H9 (cell line): ENCODE measurements at regions not wholly inside any gene's neighbourhood (a gene's known extent, or its start where the extent isn't known, plus 50 kb on each side); places are given as distances from the start of the nearest gene placed in this dataset.

Experiments used
- DNase-seq: peaks from one replicate; pipeline ENCODE4 v3.0.0-alpha.2; 2017
- H2AFZ ChIP-seq: one replicate; pipeline ENCODE4 v1.6.1; 2013; ENCODE audit warnings: mild to moderate bottlenecking, low read length, control low read depth, moderate library complexity
- H2AK5ac ChIP-seq: 2 replicates; pipeline ENCODE4 v1.6.1; 2013; ENCODE audit warnings: low read length, control low read depth, mixed read lengths; ENCODE audit not compliant: insufficient read length
- H2BK120ac ChIP-seq: one replicate; pipeline ENCODE4 v1.6.1; 2013; ENCODE audit warnings: low read depth, mild to moderate bottlenecking, low read length, control low read depth, inconsistent platforms; ENCODE audit not compliant: poor library complexity, severe bottlenecking
- H2BK12ac ChIP-seq: 2 replicates; pipeline ENCODE4 v1.6.1; 2013; ENCODE audit warnings: low read length, control low read depth, mixed read lengths, low read depth; ENCODE audit not compliant: insufficient read length
- H2BK15ac ChIP-seq: 2 replicates; pipeline ENCODE4 v1.6.1; 2013; ENCODE audit warnings: low read depth, low read length, control low read depth
- H2BK20ac ChIP-seq: one replicate; pipeline ENCODE4 v1.6.1; 2013; ENCODE audit warnings: low read depth, mild to moderate bottlenecking, low read length, control low read depth, inconsistent platforms; ENCODE audit not compliant: poor library complexity, severe bottlenecking
- H2BK5ac ChIP-seq: 2 replicates; pipeline ENCODE4 v1.6.1; 2013; ENCODE audit warnings: low read length, control low read depth, mixed read lengths; ENCODE audit not compliant: insufficient read length
- H3K14ac ChIP-seq: 2 replicates; pipeline ENCODE4 v1.6.1; 2013; ENCODE audit warnings: low read length, control low read depth; ENCODE audit not compliant: insufficient read depth
- H3K18ac ChIP-seq: 2 replicates; pipeline ENCODE4 v1.6.1; 2013; ENCODE audit warnings: low read depth, mild to moderate bottlenecking, mixed read lengths, low read length, control low read depth; ENCODE audit not compliant: insufficient read length
- H3K23ac ChIP-seq: 2 replicates; pipeline ENCODE4 v1.6.1; 2013; ENCODE audit warnings: low read length, control low read depth, mixed read lengths, low read depth; ENCODE audit not compliant: insufficient read length
- H3K23me2 ChIP-seq: 2 replicates; pipeline ENCODE4 v1.6.1; 2013; ENCODE audit warnings: low read depth, mild to moderate bottlenecking, mixed read lengths, low read length, control low read depth; ENCODE audit not compliant: insufficient read length, poor library complexity, severe bottlenecking
- H3K27ac ChIP-seq: 2 replicates; pipeline ENCODE4 v1.5.1; 2013; ENCODE audit warnings: low read length, control low read depth, mixed read lengths, low read depth; ENCODE audit not compliant: insufficient read length
- H3K27me3 ChIP-seq: 2 replicates; pipeline ENCODE4 v1.6.1; 2013; ENCODE audit warnings: low read length, control low read depth, inconsistent platforms; ENCODE audit not compliant: insufficient read depth
- H3K4ac ChIP-seq: 2 replicates; pipeline ENCODE4 v1.6.1; 2013; ENCODE audit warnings: low read depth, mild to moderate bottlenecking, control low read depth, inconsistent platforms, low read length, moderate library complexity
- H3K4me1 ChIP-seq: 2 replicates; pipeline ENCODE4 v1.6.1; 2013; ENCODE audit warnings: low read length, control low read depth, inconsistent platforms; ENCODE audit not compliant: insufficient read depth
- H3K4me2 ChIP-seq: 2 replicates; pipeline ENCODE4 v1.6.1; 2013; ENCODE audit warnings: low read length, control low read depth, mixed read lengths; ENCODE audit not compliant: insufficient read length, insufficient read depth
- H3K56ac ChIP-seq: 2 replicates; pipeline ENCODE4 v1.6.1; 2013; ENCODE audit warnings: low read depth, mild to moderate bottlenecking, mixed read lengths, low read length, control low read depth; ENCODE audit not compliant: insufficient read length
- H3K79me1 ChIP-seq: 2 replicates; pipeline ENCODE4 v1.6.1; 2013; ENCODE audit warnings: low read depth, mild to moderate bottlenecking, moderate library complexity, low read length, control low read depth, inconsistent platforms; ENCODE audit not compliant: insufficient read depth, poor library complexity, severe bottlenecking
- H3K79me2 ChIP-seq: 2 replicates; pipeline ENCODE4 v1.6.1; 2013; ENCODE audit warnings: low read length, control low read depth, inconsistent platforms; ENCODE audit not compliant: insufficient read depth
- H3K9ac ChIP-seq: 2 replicates; pipeline ENCODE4 v1.6.1; 2013; ENCODE audit warnings: low read length, control low read depth, mixed read lengths; ENCODE audit not compliant: insufficient read length; ENCODE audit errors: extremely low read depth
- H3K9me3 ChIP-seq: one replicate; pipeline ENCODE4 v1.6.1; 2013; ENCODE audit warnings: low read depth, low read length, inconsistent platforms; ENCODE audit not compliant: control insufficient read depth
- H3T11ph ChIP-seq: one replicate; pipeline ENCODE4 v1.6.1; 2013; ENCODE audit warnings: mild to moderate bottlenecking, low read length, control low read depth, inconsistent platforms
- H4K20me1 ChIP-seq: one replicate; pipeline ENCODE4 v1.6.1; 2013; ENCODE audit not compliant: control insufficient read depth, insufficient read length, insufficient read depth
- H4K5ac ChIP-seq: 2 replicates; pipeline ENCODE4 v1.6.1; 2013; ENCODE audit warnings: low read depth, mild to moderate bottlenecking, mixed read lengths, low read length, control low read depth; ENCODE audit not compliant: insufficient read length
- H4K8ac ChIP-seq: replicated peaks from 2 replicates; pipeline ENCODE4 v1.6.1; 2013; ENCODE audit warnings: low read length, control low read depth, mixed read lengths, low read depth; ENCODE audit not compliant: insufficient read length
- H4K91ac ChIP-seq: 2 replicates; pipeline ENCODE4 v1.6.1; 2013; ENCODE audit warnings: low read depth, mild to moderate bottlenecking, moderate library complexity, mixed read lengths, low read length, control low read depth; ENCODE audit not compliant: insufficient read length
- H3K27ac Mint-ChIP-seq, 3 experiments: 2 replicates in 2 of 3; 3 replicates in 1 of 3; pipeline ENCODE4 v1.8.0; 2020 to 2021; ENCODE audit warnings: mixed read lengths in 3 of 3, mild to moderate bottlenecking in 1 of 3, moderate library complexity in 1 of 3
- H3K27me3 Mint-ChIP-seq: 2 replicates; pipeline ENCODE4 v1.8.0; 2021; ENCODE audit warnings: low read depth, mild to moderate bottlenecking, moderate library complexity, mixed read lengths
- H3K36me3 Mint-ChIP-seq, 3 experiments: 2 replicates in 2 of 3; 3 replicates in 1 of 3; pipeline ENCODE4 v1.8.0; 2020 to 2021; ENCODE audit warnings: low read depth in 3 of 3, mixed read lengths in 3 of 3; ENCODE audit not compliant: insufficient read depth in 1 of 3
- H3K4me1 Mint-ChIP-seq, 2 experiments: 2 replicates each; pipeline ENCODE4 v1.8.0; 2020; ENCODE audit warnings: mixed read lengths in 2 of 2
- H3K4me3 Mint-ChIP-seq, 2 experiments: 2 replicates in 1 of 2; 3 replicates in 1 of 2; pipeline ENCODE4 v1.8.0; 2020 to 2021; ENCODE audit warnings: mild to moderate bottlenecking in 2 of 2, mixed read lengths in 2 of 2, moderate library complexity in 1 of 2
- H3K9me3 Mint-ChIP-seq, 2 experiments: 2 replicates in 1 of 2; 3 replicates in 1 of 2; pipeline ENCODE4 v1.8.0; 2020; ENCODE audit warnings: mild to moderate bottlenecking in 2 of 2, mixed read lengths in 2 of 2, moderate library complexity in 1 of 2
- TF ChIP-seq, protein P1 (sequence below): fragments of 200-600 bp; sonication (generic); conservative IDR thresholded peaks from 3 replicates; pipeline ENCODE4 v1.8.0; 2021; ENCODE audit warnings: antibody characterized with exemption, mild to moderate bottlenecking

GRCh38 chr4:135207531-135207930 lies 1005.9 kb upstream of the PABPC4L start:
- no peak overlapping the region for H3T11ph ChIP-seq
- no peaks in the 10 kb centered on the region for H3K9me3 ChIP-seq
- no peak overlapping the region for H2BK120ac ChIP-seq
- no peak overlapping the region for H3K56ac ChIP-seq
- H3K9me3 Mint-ChIP-seq: no peaks in the 10 kb centered on the region
- H3K4ac ChIP-seq: no peak overlapping the region
- H3K4me1 ChIP-seq: no peaks in the 10 kb centered on the region
- no peak overlapping the region for H3K23ac ChIP-seq
- no peak overlapping the region for H2AFZ ChIP-seq
- H3K14ac ChIP-seq: no peak overlapping the region
- no peaks in the 10 kb centered on the region for H3K36me3 Mint-ChIP-seq
- H3K27me3 Mint-ChIP-seq: no peaks in the 10 kb centered on the region
- H2BK20ac ChIP-seq: no peak overlapping the region
- no peak overlapping the region for H2BK12ac ChIP-seq
- H3K18ac ChIP-seq: no peak overlapping the region
- no peak overlapping the region for H4K8ac ChIP-seq
- H2BK15ac ChIP-seq: no peak overlapping the region
- H3K4me3 Mint-ChIP-seq: no peak overlapping the region
- DNase-seq: no peak
- H3K23me2 ChIP-seq: no peaks in the 10 kb centered on the region
- H3K79me2 ChIP-seq: no peaks in the 10 kb centered on the region
- H3K4me1 Mint-ChIP-seq: peaks cover 11 to 18% of the 10 kb centered on the region in 2 experiments
- no peak overlapping the region for H2AK5ac ChIP-seq
- H3K27ac Mint-ChIP-seq: no peak overlapping the region
- H4K20me1 ChIP-seq: no peaks in the 10 kb centered on the region
- H3K27me3 ChIP-seq: no peaks in the 10 kb centered on the region
- no peak overlapping the region for H2BK5ac ChIP-seq
- no peak overlapping the region for H3K9ac ChIP-seq
- TF ChIP-seq, protein P1, sequence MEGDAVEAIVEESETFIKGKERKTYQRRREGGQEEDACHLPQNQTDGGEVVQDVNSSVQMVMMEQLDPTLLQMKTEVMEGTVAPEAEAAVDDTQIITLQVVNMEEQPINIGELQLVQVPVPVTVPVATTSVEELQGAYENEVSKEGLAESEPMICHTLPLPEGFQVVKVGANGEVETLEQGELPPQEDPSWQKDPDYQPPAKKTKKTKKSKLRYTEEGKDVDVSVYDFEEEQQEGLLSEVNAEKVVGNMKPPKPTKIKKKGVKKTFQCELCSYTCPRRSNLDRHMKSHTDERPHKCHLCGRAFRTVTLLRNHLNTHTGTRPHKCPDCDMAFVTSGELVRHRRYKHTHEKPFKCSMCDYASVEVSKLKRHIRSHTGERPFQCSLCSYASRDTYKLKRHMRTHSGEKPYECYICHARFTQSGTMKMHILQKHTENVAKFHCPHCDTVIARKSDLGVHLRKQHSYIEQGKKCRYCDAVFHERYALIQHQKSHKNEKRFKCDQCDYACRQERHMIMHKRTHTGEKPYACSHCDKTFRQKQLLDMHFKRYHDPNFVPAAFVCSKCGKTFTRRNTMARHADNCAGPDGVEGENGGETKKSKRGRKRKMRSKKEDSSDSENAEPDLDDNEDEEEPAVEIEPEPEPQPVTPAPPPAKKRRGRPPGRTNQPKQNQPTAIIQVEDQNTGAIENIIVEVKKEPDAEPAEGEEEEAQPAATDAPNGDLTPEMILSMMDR: no peak
- H3K79me1 ChIP-seq: no peaks in the 10 kb centered on the region
- H4K5ac ChIP-seq: no peak overlapping the region
- no peak overlapping the region for H3K27ac ChIP-seq
- H4K91ac ChIP-seq: no peak overlapping the region
- H3K4me2 ChIP-seq: no peak overlapping the region
